ENCODE measurements at regions not wholly inside any gene's neighbourhood (a gene's known extent, or its start where the extent isn't known, plus 50 kb on each side); places are given as distances from the start of the nearest gene placed in this dataset.
"Not testable (repeated sequence)": the region's sequence is repeated elsewhere in the genome, so short reads cannot be mapped to it uniquely, and the experiment has no call there.

GRCh38 chr3:35257641-35258040 is 381.7 kb upstream of the ARPP21 start:
- H3K4me3 ChIP-seq (ENCODE audit: low read depth, low read length): no peak overlapping the region
- TF ChIP-seq CTCF (IDR thresholded peaks at IDR 0.05; ENCODE audit: insufficient read depth, low read length): no peak
- DNase-seq (ENCODE audit: low read depth): no peak

- no peak overlapping the region for H3K4me3 ChIP-seq (ENCODE audit: low read depth, low read length)
- TF ChIP-seq CTCF (IDR thresholded peaks at IDR 0.05; ENCODE audit: insufficient read depth, low read length): no peak
- no peak for DNase-seq (ENCODE audit: low read depth)
Measured at GRCh38 chr3:35262406-35262805, 376.9 kb upstream of the ARPP21 start.

GRCh38 chr3:35263477-35263876 is 375.8 kb upstream of the ARPP21 start:
- no peak for DNase-seq (ENCODE audit: low read depth)
- no peak for TF ChIP-seq CTCF (IDR thresholded peaks at IDR 0.05; ENCODE audit: insufficient read depth, low read length)
- no peak overlapping the region for H3K4me3 ChIP-seq (ENCODE audit: low read depth, low read length)

- not testable (repeated sequence) for DNase-seq (ENCODE audit: low read depth); H3K4me3 ChIP-seq (ENCODE audit: low read depth, low read length)
Measured at GRCh38 chr3:35266065-35266464, 373.3 kb upstream of the ARPP21 start.

- TF ChIP-seq CTCF (IDR thresholded peaks at IDR 0.05; ENCODE audit: insufficient read depth, low read length): no peak
- H3K4me3 ChIP-seq (ENCODE audit: low read depth, low read length): no peak overlapping the region
- no peak for DNase-seq (ENCODE audit: low read depth)
Measured at GRCh38 chr3:35275768-35276167, 363.6 kb upstream of the ARPP21 start.

GRCh38 chr3:35276568-35276967 is 362.8 kb upstream of the ARPP21 start:
- no peak for TF ChIP-seq CTCF (IDR thresholded peaks at IDR 0.05; ENCODE audit: insufficient read depth, low read length)
- no peak for DNase-seq (ENCODE audit: low read depth)
- no peak overlapping the region for H3K4me3 ChIP-seq (ENCODE audit: low read depth, low read length)

- no peak for TF ChIP-seq CTCF (IDR thresholded peaks at IDR 0.05; ENCODE audit: insufficient read depth, low read length)
- DNase-seq (ENCODE audit: low read depth): no peak
- no peak overlapping the region for H3K4me3 ChIP-seq (ENCODE audit: low read depth, low read length)
Measured at GRCh38 chr3:35291471-35292236, 347.7 kb upstream of the ARPP21 start.
